GM19452 (cell line): ENCODE measurements at regions not wholly inside any gene's neighbourhood (a gene's known extent, or its start where the extent isn't known, plus 50 kb on each side); places are given as distances from the start of the nearest gene placed in this dataset.

Experiments used
- ATAC-seq: cut with Tn5 transposase; IDR thresholded peaks from one replicate; pipeline ENCODE4 v1.9.1; 2021; ENCODE audit not compliant: unreplicated experiment

DNA sequence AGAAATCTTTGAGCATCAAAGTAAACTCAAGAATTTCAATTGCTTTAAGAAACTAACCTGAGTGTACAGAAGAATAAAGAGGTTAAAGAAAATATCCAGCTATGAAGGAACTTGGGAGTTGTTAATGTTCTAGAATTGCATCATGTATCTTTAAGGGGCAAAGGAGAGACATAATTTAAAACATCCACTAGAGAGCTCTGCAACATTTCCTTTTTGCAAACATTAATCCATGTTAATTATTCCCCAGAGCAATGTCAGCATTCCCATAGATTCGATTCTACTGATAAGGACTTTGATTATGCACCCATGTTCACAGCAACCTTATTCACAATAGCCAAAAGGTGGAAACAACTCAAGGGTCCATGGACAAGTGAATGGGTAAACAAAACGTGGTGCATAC lies 80.2 kb upstream of the SORBS2 start:
- ATAC-seq, result no peak

DNA sequence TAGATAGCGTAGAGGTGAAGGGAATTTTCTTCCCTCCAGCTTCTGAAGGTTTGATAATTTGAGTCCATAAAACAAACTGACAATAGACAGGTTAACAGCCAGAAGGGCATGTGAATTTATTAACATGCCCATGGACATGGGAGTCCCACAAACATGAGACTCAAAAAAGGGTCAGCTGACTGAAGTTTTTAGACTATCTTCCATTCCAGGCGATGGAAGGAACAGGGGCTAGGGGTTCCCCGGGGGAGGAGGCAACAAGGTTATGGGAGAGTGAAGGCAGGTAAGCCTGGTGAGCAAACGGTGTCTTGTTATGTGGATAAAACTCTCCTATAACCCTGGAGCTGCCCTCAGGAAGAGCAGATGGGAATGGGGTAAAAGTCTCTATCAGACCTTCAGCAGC lies 81.5 kb upstream of the SORBS2 start:
- ATAC-seq, result no peak

DNA sequence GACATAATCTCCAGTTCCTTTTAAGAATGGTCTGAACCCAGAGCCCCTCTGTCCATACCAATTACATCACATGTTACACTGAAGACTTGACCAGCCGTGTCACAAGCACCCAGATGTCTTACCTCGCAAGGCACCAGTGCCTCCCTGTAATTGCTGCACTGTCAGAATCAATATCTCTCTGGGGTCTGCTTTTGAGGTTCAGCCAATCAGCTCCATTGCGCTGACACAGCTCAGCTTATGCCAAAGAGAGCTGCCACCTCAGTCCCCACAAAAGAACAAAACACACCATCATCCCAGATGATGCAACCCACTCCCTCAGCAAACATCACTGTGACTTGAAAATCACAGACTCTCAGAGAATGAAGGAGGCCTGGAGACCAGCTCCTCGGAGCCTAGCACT lies 82.5 kb upstream of the SORBS2 start:
- no peak for ATAC-seq

DNA sequence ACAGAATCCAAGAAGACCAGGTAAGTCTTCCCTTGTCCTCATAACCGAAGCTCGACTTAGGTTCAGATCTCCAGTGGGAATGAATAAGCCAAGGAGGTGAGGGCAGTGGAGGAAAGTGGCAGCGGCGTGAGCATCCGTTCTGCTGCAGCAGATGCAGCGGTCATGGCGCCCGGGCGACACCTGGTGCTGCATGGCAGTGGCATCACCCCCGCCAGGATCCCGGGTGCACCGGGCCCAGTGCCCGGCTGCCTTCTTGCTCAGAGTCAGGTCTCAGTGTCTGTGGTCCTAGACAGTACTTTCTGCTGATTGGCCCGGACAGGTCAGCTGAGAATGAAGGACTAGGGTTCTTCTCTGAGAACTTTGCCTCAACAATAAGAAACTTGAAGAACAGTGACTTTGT lies 83.4 kb upstream of the SORBS2 start:
- no peak for ATAC-seq

DNA sequence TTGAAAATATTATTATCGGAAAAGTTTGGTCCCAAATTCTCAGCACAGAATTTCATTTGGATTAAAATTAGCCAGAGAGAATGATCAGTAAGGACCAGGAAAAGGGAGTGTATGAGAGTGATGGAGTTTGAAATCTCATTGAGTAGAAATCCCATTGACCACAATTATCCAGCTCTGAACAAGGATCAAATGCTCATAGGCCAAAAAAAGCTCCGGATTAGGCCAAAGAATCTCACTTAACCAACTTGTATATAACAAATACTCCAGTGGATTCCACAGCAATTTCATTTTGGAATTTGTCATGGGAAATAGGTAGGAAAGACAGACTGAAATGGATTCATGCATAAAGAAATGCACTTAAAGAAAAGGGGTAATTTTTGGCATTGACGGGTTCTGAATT lies 83.9 kb upstream of the SORBS2 start:
- no peak for ATAC-seq

DNA sequence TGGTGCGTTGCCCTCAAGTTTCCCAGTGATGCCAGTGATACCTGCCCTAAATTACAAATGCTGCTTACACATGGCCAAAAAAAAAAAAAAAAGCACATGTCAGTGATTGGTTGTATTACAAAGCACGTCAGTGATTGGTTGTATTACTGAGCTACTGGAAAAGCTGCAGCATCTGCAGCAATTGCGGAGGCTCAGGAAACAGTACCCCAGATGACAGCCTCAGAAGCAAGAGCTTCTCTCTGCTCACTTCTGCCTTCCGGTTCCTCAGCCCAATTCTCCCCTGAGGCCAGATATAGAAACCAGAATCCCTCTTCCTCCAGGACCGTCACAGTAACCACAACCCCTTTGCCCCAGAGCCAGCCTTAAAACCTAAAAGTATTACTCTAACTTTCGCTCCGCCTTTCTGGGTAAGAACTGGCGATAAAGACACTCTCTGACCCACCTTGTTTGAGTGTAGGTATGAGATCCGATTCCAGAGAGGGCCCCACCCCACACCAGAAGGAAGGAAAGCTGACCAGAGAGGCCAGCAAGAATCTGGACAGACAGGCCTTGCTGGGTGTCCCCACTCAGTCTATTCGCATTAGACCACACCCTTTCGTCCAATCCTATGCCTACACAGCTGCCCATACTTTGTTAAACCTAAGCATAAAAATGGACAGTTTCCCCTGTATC lies 85.0 kb upstream of the SORBS2 start:
- ATAC-seq, result peak; percentile 65

DNA sequence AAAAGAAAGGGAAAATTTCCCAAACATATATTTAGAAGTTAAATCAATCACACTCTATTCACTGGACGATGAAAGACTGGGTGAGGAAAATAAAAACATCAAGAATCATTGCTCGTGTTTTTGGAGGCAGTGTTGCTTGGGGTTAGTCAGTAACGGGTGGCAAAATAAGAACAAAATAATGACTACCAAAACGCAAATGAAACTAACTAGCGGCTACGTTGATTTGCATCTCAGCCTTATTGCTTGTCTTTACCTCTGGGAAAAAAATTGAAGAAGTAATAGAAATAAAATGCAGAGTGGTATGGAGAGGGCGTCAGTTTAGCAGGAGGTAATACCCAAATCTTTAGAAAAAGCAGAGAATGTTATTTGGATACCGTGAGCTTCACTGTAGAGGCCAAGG lies 86.4 kb upstream of the SORBS2 start:
- ATAC-seq, result no peak

DNA sequence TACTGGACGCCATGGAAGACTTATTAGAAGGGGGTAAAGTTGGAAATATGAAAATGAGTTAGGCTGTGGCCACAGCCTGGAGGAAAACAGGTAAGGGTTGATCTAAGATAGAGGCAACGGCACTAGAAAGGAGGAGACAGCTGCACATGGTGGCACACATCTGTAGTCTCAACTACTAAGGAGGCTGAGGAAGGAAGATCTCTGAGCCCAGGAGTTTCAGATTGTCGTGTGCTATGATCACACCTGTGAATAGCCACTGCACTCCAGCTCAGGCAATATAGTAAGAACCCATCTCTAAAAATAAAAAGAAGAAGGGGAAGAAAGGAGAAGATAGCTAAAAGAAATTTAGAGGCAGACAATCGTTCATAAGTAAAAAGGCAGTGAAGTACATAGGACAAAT lies 87.8 kb upstream of the SORBS2 start:
- no peak for ATAC-seq

DNA sequence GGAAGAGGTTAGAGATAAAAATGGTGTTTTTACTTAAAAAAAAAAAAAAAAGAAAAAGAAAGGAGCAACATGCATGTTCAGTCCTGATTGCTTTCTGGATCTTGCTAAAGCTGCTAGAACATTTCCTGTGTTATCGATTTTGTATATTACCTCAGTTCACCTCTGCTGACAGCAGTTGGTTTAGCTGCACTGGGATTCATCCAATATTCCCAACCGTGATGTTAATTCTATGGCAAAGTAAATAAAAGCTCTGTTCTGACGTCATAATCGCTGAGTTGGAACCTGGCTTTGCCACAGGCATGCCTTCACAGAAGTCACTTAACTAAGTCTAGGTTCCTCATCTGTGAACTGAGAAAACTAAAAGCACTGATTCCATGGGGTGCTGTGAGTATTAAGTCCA lies 90.7 kb upstream of the SORBS2 start:
- ATAC-seq, result no peak

DNA sequence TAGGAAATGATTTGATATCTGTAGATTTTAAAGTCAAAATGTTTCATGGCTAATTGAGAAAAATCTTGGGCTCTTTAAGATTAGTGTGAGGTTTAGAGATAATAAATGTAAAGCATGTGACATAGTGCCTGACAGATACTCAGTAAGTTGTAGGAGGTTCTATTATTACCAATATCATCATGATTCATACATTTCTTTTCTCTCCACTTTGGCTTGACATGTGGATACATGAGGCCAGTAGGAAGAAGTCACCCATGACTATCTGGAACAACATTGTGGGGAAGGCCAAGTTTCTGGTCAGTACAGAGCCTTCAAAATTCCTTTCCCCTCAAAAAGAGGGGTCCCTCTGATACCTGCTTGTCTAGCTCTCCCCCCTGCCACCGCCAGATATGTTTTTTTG lies 91.2 kb upstream of the SORBS2 start:
- ATAC-seq, result no peak

DNA sequence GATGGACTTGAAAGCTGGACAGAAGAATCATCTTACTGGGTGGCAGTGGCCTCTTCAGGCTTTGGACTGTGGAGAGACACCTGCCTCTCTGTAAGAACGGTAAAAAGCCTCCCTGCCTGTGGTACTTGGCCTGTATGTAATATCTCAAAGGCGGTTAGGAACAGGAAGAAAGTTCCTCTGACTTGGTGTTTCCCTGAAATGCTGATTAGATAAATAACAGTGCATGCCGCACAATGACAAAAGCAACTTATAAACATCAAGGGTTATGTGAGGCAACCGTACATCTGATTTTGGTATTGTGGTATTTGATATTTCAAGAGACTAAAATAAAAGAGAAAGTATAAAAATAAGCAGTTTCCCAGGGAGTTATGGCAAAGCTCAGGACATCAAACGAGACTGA lies 92.4 kb upstream of the SORBS2 start:
- no peak for ATAC-seq

DNA sequence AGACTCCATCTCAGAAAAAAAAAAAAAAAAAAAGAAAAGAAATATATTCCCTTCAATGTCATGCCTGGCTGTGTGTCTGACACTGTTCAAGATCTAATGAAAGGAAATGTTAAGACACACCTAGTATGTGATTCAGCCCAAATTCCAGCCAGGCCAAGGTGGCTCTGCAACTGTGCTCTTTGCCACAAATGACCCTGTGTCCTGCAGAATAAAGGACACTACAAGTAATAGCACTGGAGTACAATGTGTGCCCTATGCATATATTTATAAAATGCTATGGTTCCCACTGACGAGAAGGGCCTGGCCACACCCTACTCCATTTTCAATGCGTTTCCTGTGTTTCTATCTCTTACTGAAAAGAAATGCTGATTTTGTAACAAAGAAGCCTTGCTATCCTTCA lies 98.0 kb upstream of the SORBS2 start:
- no peak for ATAC-seq

DNA sequence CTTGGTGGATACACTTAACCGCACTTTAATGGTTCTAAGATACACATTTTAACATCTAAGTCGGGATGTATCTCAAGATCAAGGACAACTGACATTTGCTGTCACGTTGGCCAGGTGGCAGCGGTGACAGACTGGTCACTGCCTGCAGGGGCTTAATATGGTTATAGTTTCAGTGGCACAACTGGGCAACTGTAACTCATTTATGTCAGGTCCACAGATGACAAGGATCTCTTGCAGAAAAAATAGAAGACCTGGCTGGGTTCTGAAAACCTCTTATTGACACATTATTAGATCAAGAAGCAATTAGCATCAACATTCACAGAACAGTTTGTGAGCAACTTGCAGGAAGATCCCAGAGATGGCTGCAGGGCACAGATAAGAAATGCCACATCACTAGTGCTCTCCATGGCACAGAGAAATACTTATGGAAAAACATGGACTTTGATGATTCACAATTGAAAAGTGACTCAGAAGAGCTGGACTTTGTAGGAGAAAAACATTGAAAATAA lies 99.6 kb upstream of the SORBS2 start:
- no peak for ATAC-seq

DNA sequence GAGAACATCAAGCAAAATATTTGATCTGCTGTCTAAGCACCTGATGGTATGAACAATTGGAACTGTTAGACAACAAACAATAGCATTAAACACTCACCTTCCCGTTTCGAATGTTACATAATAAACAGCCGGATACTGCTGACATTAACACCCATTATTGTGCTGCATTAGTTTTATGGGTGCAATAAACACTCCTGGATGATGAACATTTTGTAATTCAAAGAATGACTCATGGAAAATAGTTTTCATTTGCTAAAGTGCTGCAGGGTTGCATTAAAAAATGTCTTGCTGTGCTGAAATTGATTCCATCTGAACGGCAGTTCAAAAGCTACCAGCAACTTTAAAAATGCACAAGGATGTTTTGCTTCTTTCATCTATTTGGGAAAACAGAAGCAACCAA lies 100.8 kb upstream of the SORBS2 start:
- no peak for ATAC-seq

DNA sequence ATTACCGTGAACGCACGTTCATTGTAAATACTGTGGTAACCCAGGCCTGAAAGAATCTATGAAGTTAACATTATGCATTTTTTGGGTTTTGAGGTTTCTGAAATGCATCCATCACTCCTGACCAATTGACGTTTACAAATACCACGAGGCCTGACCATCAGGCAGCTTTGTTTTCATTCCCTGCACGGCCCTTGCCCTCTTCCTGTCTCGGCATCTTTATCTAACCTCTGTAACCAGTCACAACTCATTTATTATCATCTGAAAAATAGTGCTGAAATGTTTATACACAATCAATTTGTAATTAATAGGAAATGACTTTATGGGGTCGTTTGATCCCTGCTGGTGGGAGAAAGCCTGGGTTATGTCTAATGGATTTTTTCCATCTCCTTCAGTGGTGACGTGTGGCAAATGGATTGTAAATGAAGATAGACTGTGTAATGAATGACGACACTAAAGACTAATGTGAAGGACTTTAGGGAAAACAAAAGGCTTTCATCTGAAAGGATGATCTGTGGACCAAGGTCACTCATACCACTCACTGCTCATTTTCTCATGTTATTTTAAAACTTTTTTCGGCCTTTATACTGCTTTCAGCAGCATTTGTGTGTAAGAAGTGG lies 102.7 kb upstream of the SORBS2 start:
- no peak for ATAC-seq

DNA sequence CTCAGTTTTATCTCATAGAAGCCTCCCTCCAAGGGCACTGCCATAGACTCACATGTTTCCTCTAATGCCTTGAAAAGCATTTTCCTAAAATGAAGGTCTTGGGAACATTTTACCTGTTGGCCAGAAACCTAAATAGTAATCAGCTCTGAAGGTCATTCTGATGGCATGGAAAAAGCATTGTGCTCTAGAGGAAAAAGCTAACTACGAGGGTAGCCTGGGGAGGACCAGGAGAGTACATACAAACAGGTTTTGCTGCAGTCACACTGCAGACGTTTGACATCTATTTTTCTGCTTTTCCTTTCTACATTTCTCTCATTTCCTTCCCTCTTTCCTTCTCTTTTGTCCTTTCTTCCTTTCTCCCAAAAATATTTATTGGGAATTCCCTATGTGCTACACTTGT lies 103.3 kb upstream of the SORBS2 start:
- no peak for ATAC-seq

DNA sequence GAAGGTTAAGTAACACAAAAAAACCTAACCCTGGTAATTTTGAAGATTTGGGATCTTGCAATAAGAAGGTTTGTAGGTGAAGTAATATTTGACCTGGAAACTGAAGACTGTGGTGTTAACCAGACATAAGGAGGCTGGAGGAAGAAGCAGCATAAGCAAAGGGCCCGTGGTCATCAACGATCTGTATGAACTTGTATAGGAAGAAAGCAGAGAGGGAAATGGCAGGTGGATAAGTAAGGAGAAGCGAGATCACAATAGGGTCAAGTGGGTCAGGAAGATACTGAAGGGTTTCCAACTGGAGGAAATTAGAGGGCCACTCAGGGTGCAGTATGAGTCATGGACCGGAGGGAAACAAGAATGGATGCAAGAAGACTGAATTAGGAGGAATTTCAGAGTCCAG lies 103.8 kb upstream of the SORBS2 start:
- no peak for ATAC-seq

DNA sequence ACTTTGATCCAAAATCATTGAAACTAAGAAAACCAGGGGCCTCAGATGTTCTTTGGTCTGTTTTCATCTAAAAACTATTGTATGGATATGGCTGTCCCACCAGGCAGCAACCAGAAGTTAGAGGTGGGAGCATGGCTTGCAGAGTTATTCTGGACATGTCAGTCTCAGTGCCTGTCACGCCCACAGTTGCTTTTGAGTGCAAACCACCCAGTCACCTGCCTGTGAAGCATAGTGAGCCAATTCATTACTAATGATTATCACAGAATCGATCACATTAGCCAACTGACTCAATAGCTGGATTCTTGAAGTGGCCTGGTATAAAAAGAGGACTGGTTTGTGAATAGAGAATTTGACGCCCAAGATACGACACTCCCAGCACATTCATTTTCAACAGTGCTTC lies 104.2 kb upstream of the SORBS2 start:
- ATAC-seq, result no peak

DNA sequence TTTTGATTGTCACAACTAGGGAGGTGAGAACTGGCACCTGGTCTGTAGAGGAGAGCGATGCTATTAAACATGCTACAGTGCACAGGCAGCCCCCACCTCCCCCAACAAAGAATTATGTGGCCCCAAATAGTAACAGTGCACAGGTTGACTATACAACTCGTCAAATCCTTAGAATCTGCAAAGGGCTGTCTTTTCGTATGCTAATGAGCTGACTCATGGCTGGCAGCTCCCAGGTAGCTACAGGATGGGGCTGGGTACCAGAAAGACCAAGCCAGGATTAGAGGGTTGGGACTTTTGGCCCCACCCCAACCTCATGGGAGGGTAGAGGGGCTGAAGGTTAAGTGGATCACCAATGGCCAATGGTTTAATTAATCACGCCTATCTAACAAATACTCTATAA lies 104.7 kb upstream of the SORBS2 start:
- ATAC-seq, result no peak

DNA sequence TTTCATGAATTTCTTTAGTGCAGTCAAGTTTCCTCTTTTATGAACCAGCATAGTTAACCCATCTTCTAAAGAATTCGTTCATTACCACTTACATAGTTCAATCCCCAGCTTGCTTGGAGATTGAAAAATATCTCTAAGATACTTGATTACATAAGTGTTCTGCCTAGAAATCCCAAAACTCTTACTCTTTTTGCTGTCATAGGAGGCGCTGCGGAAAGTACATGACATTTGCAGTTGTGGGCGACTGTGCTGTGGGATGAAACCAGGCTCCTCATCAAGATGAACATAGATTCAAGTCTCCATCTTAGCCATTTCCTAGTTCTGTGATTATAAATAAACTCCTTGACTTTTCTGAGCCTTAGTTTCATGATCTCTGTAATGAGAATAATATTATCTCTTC lies 107.1 kb upstream of the SORBS2 start:
- ATAC-seq, result no peak

DNA sequence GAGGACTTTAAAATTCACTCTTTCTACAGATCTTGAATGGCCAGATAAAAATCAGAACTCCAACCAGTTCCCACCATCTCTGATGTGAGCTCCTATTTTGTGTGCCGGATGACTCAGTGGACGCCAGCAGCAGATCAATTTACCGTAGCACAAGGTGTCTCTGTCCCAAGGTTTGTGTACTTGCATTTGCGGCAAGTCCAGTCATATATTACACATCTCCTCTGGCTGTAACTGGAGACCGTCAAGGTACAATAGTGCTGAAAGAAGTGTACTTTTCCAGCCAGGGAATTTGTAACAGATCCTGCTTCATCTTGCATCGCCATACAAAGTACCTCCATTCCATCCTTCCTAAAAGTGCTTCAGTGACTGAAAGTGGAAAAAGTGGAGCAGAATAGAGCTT lies 108.2 kb upstream of the SORBS2 start:
- no peak for ATAC-seq

DNA sequence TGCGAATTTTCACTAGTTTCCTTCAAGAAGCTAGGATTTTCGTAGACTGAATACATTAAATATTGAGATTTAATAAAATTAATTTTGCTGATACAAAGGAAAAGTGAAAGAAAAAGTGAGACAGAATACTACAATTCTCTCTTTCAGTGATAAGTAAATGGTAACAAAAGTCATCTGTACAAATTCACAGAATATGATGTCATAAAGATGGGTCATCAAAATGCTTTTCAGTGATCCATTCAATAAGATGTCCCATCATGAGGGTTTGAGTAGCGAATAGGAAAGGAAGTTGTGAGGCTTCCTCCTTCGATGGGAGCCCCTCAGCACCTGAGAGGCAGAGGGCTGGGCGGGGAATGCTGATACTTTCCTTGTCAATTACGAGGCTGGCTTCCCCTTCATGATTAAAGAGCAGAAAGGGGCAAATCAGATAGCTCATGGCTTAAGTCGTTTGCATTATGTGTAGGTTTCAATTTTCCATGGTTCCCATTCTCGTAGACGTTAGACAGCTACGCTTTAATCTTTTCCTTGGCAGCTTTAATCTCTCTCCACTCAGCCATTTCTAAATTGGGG lies 108.8 kb upstream of the SORBS2 start:
- ATAC-seq, result no peak
